ENCODE measurements at regions not wholly inside any gene's neighbourhood (a gene's known extent, or its start where the extent isn't known, plus 50 kb on each side); places are given as distances from the start of the nearest gene placed in this dataset.
"Not testable (repeated sequence)": the region's sequence is repeated elsewhere in the genome, so short reads cannot be mapped to it uniquely, and the experiment has no call there.

- no peak for DNase-seq
These were observed 126.5 kb upstream of the MTPN start for GRCh38 chr7:136103545-136104268.

- no peak for DNase-seq
These were observed 125.7 kb upstream of the MTPN start for GRCh38 chr7:136102881-136103280.

DNA sequence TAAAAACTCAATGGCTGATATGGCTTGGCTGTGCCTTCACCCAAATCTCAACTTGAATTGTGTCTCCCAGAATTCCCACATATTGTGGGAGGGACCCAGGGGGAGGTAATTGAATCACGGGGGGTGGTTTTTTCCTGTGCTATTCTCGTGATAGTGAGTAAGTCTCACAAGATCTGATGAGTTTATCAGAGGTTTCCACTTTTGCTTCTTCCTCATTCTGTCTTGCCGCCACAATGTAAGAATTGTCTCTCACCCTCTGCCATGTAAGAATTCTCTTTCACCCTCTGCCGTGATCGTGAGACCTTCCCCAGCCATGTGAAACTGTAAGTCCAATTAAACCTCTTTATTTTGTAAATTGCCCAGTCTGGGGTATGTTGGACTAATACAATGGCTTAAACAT lies 115.6 kb upstream of the MTPN start:
- not testable (repeated sequence) for DNase-seq

DNA sequence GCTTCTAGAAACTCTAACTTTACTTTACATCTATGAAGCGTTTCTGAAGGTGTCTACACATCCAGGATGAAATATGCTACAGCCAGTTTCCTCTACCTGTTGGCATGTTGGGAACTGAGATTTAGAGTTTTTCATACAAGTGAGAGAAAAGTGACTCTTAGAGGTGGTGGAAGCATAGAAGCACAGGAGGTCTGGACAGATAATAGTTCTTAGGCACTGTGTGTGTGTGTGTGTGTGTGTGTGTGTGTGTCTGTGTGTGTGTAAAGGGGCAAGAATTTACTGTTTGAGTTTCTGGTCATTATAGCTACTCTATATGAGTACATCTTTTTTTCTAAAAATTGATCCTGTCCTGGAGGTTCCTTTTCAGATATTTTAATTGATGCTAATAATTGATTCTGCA lies 110.7 kb upstream of the MTPN start:
- DNase-seq: no peak

GRCh38 chr7:136086712-136087111 lies 109.6 kb upstream of the MTPN start:
- peak; percentile 73 to 84 for DNase-seq

DNA sequence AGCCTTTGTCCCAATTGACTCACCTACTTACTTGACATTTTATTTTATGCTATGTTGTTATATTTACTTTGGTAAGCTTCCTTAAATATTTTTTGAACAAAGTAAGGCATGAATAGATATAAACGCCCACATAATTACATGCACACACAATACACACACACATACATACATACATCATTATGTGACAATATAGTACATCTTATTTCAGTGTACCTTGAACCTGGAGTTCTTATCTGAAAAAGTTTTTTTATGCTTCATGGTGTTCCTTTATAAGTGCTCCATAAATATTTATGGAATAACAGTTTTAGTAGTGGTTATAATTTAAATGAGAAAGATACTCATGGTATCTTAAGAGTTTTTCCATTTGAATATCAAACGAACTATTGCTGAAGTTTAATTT lies 102.8 kb upstream of the MTPN start:
- DNase-seq: no peak

GRCh38 chr7:136079478-136079892 lies 102.3 kb upstream of the MTPN start:
- DNase-seq: no peak

DNA sequence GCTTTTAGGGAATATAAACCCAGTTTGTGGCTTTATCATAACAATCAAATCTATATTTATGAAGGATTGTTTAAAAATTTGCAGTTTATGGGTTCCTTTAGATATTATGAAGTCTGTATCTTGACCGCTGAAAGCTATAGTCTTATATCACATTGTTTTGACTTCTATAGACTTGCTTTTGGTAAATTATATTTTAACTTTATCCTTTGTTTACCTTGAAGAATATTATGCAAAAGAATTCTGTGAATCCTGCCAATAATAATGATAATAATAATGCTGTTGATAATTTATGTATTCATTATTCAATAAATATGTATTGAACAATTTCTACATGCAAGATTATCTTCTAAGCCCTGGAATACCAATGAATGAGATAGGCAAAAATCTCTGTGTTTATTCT lies 101.9 kb upstream of the MTPN start:
- DNase-seq: no peak

GRCh38 chr7:136078630-136079029 lies 101.5 kb upstream of the MTPN start:
- DNase-seq: no peak

GRCh38 chr7:136076954-136077353 lies 99.8 kb upstream of the MTPN start:
- no peak for DNase-seq

- DNase-seq: no peak
These were observed 97.7 kb upstream of the MTPN start for GRCh38 chr7:136074843-136075242.

DNA sequence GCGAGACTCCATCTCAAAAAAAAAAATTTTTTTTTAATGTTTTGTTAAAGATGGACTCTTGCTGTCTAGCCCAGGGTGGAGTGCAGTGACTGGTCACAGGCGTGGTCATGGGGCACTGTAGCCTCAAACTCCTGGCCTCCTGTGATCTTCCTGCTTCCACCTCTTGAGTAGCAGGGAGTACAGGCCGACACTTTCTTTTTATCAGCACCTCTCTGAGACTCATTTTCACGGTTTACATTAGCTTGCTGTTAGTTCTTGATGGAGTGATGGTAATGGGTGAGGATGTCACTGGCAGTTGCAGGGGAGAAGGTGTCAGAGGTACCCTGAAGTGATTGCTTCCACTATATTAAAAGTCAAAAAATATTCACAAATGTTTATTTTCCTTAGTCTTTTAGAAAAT lies 95.3 kb upstream of the MTPN start:
- DNase-seq: no peak

GRCh38 chr7:136070736-136071505 lies 93.8 kb upstream of the MTPN start:
- no peak for DNase-seq

DNA sequence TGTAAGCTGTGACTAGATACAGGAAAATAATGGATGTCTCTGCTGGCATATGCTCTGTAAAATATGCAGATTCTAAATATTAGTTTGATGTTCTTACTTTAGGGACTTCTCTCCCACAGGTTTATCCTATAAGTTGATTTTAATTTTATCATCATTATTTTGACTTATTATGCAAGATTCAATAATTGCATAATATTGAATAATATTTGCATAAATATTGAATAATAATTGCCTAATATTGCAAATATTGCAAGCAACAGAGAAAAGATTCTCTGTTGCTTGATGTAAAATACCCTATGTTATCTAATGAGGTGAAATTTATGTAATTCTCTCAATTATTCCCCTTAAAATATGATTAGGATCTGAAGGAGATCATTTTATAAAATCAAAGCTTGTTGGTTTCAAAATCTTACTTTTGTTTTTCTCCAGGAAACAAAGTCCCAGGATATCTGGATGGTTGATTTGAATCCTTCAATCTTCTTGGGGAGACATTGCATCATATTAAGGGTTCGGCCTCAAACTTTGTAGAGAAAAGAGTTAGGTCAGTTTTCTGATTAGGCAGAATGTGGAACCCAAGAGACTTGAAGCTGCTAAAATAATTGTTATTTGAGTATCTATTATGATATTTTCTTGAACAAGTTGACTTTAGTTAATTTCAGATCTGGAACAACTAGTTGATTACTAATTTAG lies 92.8 kb upstream of the MTPN start:
- no peak for DNase-seq

GRCh38 chr7:136067277-136067676 lies 90.1 kb upstream of the MTPN start:
- no peak for DNase-seq

- no peak for DNase-seq
These were observed 89.4 kb upstream of the MTPN start for GRCh38 chr7:136066304-136067143.

DNA sequence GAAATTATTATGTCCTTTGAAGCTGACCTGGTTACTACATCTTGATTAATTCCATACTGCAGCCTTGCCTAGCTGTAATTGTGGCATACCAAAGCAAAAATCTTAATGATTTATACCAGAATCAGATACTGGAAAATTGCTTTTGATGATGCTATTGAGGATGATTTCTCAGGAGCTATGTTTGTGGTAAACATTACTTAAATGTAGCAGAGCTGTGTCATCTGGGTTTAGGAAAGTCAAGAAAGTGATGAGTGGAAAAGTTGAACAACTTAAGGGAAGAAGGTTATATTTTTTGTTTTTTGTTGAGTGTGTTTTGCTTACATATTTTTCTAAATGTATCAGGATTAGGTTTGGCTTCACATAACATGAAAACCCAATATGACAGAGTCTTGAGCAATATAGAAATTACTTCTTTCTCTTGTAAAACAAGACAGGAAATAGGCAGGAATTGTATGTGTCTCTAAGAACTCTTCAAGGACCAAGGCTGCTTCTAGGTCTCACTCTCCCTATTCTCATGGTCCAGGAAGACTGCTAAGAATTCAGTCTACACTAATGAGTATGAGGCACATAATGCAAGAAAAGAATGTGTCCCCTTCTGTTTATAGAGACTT lies 87.6 kb upstream of the MTPN start:
- DNase-seq: no peak

DNA sequence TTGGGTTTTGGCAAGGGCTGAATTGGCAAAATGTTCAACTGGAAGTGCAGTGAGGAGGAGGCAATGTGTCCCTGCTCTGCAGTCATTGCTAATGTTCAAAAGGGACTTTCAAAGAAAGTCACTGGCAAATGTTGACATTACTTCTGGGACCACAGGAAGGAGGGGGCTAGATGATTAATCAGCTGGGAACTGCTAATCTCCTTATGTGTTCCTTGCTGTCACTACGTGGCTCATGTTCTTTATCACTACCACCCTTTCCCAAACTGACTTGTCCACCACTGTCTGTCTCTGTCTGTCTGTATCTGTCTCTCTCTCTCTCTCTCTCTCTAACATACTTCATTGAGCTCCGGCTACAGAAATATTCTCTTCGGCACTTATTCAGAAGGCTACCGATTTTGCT lies 86.9 kb upstream of the MTPN start:
- DNase-seq: no peak

DNA sequence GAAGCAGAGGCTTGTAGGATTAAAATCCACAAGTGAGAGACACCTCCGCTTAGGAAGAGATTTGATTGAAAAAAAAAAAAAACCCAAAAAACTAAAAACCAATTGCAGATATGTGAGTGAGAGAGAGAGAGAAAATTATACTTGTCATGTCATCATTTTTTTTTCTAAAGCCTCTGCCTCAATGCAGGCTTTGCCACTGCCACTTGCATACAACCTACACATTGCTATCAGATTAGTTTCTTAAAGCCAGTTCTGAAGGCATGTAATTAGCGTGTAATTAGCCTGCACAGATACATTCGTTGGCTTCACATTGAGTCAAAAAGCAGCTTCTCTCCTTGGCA lies 86.1 kb upstream of the MTPN start:
- no peak for DNase-seq

GRCh38 chr7:136062625-136063325 lies 85.6 kb upstream of the MTPN start:
- no peak for DNase-seq

DNA sequence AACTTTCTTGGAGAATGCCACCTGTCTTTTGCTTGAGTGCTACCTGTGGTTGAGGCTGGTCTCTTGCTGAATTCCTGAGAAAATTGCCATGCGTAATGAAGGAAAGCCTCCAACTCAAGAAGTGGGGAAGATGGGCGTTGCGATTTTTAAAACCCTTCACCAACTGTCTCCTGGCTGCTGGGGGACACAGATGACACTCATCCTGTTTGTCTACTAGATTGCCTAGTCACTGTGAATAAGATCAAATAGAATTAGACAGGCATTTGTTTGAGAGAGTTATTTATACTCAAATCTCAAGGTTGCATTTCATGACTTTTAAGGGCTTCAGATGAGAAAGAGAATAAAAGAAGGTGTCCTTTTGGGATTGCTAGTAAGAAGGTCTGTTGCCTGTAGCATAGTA lies 84.3 kb upstream of the MTPN start:
- DNase-seq: no peak

GRCh38 chr7:136058546-136058945 lies 81.4 kb upstream of the MTPN start:
- no peak for DNase-seq

Measured in hippocampal formation (tissue), 2 donors.